HTR-8/SVneo (cell line): ENCODE measurements at regions not wholly inside any gene's neighbourhood (a gene's known extent, or its start where the extent isn't known, plus 50 kb on each side); places are given as distances from the start of the nearest gene placed in this dataset.

Experiments used
- DNase-seq: peaks from one replicate; pipeline ENCODE4 v3.0.0; 2011; ENCODE audit warnings: low spot score, mixed read lengths; ENCODE audit not compliant: insufficient read length
- FAIRE-seq: peaks from 2 replicates; lab custom pipeline; 2011; peaks lifted over from hg19 to GRCh38; lab: Jason Lieb, UNC

DNA sequence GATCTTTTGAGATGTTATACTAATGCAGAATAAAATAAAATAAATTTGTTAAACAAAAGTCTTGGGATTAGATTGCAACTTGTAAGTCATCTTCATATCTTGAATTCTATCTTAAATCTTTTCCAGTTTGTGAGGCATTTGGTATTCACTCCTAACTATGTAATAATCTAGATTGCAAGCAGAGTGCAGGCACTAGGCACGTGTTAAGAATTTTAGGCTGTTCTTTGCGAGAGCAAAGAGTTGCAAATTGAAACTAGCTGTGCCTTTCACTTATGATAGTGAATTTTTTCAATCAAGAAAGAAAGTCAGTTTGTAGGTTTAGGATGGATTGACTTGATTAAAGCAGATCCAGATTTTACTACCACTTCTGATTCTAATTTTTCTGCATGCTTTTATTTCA, 264.1 kb upstream of the SPRY2 start:
- FAIRE-seq: no peak
- DNase-seq: no peak

DNA sequence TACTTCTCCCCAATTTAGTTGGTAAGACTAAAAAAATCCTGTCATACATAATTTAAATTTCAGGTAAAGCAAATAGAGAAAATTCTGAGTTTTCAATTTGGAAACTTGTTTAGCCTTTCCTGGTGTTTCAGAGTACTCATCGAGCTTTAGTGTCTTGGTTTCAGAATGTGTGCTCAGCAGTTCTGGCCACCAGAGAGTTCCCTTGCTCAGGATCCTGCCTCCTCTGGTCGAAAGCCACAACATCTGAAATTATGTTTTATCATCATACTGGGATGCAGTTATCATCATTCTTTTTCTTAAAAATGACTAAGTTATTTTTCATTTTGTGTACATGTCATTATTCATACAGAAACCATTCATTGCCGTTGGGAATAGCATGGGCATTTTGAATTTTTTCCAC, 263.2 kb upstream of the SPRY2 start:
- DNase-seq (no peak), FAIRE-seq (no peak)

DNA sequence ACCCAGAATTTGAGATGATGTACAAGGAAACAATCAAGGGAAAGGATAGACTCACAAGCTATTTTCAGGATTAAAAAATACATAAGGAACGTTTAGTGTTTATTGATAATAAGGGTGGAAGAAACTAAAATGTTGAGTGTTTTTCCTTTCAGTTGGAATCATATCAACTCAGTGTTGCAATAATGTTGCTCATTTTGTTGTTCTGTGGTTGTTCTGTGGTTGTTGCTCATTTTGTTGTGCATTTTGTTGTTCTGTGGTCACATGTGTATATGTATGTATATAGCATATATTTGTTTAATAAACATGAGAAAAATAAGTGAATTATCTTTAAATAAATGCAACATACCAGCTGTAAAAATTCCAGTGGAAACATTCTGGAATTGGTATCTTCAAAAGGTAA, 262.4 kb upstream of the SPRY2 start:
- DNase-seq (no peak), FAIRE-seq (no peak)

DNA sequence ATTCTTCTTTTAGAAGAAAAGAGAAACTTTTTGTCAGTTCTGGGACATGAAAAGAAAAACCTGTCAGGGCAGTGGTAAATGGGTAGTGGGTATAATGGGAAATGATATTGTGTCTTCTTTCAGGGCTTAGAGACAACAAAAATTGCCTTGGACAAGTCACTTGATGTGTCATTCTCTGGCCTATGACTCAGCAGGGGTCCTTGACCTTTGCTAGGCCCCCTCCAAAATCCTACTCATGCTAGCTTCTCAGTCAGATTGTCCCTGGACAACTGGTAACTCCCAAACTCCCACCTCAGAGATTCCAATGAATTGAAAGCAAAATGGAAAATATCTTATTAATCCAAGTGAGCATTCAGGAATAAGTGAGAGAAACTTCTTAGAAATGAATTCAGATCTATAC, 258.8 kb upstream of the SPRY2 start:
- FAIRE-seq: no peak
- DNase-seq: no peak

DNA sequence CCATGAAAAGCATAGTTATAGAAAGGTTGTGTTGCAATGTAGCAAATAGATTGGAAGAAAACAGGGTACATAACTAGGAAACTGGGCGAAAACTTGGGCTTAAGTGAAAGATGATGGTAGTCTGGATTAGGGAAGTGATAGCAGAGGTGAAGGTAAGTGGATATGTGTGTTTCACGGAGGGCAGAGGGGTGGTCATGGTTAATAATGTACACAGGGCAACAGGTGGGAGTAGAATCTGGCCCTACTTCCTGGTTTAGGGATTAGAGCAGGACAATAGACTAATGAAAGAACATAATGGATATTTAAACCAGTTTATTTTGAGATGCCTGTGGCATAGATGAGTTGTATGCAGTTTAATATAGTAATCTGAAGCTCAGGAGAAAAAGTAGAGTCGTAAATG, 257.3 kb upstream of the SPRY2 start:
- no peak for DNase-seq
- FAIRE-seq: no peak

DNA sequence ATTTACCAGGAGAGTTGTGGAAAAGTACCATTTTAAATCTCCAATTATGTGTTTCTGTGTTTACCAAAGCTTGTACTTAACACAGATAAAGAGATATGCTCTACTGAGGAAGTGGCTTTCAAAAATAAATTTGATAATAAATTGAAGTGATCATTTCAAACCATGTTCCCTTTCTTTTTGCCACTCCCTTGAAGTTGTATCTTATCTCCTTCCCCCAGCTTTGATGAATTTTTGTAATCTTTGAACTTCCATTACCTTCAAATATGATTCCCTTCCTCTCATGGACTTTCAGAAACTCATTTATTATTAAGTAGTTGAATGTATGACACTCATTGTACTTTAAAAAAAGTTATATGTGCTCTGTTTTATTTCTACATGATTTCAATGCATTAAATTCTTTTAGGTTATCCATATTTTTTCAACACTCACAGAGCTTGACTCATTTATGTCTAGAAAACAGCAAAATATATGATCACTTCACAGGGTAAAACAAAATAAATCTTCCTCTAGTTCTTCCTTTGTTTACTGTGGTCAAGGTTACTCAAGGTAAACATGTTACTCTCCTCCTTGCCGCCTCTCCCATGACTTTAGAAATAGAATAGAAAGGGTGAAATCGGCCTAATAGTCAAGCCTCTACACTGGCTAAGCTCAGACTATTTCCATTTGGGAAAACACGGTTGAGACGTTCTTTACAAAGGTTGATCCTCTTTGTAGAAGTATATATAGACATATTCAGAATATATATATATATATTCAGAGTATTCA, 251.2 kb upstream of the SPRY2 start:
- FAIRE-seq: no peak
- no peak for DNase-seq

DNA sequence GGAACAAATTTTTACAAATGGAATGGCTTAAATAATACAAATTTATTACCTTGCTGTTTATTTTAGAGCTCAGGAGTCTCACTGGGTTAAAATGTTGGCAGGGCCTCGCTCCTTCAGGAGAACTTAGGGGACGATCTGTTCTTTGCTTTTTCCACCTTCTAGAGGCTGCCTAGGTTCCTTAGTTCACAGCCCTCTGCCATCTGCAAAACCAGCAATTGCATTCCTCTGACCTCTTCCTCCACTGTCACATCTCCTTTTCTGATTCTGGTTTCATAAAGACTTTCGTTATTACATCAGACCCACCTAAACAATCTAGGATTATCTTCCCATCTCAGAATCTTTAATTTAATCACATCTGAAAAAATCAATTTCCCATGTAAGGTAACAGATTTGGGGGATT, 249.6 kb upstream of the SPRY2 start:
- no peak for FAIRE-seq
- DNase-seq: no peak

DNA sequence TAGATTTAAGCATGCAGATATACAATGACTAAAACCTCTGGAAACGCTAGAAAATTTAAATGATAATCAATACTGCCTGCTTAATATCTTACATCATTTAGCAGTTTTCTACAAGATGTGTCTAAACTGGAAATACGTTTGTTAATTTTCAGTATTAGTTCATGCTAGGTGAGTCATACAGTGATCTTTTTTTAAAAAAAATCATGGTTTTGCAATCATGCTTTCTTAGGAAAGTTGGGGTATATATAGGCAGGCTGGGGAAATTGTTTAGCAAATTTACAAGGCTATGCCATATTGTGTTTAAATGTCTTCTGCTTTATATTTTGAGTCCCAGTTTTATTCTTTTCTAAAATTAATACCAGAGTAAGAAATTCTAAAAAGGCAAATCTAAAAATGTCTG, 245.4 kb upstream of the SPRY2 start:
- no peak for DNase-seq
- FAIRE-seq: no peak

DNA sequence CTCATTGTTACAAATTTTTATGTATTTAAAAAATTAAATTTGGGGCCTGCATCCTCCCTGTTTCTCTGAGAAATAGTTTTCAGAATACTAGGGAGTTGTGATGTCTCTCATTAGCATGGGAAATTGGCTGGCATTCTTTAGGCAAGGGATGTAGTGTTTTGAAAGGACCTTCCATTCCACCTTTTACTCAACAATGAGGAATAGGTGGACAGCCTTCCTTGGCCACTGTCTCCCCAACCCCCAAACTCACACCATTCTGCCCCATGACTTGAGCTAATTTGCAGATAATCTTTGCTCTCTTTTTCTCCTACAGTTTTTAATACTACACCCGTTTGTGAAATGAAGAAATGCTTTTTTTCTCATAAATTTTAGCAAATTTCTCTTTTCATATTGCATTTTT, 244.6 kb upstream of the SPRY2 start:
- FAIRE-seq (no peak), DNase-seq (no peak)

DNA sequence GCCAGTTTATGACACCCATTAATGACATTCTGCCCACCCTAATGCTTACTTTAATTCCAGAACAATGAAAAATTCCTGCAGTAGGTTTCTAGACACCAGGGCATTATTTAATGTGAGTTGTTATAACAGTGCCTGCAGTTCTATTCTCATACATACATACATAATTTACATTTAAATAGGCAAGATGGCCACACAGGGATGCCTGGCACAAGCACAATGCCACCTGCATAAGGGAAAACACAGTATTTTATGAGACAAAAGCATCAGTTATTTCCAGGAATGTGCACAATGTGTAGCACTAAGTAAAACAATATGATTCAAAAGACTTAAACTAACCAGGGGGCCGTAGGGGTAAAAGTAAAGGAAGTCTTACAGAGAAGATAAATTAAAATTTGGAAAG, 243.9 kb upstream of the SPRY2 start:
- FAIRE-seq (no peak), DNase-seq (no peak)

DNA sequence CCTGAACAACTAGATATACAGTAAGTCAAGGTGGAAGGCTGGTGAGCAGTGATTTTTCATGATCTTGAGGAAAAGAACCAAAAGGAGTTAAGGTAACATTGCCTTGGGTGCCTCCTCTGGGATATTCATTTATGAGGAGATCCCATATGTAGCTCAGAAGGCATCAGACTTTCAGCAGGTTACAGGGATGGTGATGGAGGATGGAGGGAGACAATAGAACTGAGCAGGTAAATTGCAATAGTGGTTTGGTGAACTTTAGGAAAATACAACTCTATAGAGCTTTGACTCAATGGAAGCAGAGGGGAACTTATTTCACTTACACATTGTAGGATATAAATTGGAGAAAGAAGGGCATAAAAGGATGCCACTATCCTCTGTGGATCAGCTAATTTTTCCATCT, 243.4 kb upstream of the SPRY2 start:
- no peak for FAIRE-seq
- no peak for DNase-seq

DNA sequence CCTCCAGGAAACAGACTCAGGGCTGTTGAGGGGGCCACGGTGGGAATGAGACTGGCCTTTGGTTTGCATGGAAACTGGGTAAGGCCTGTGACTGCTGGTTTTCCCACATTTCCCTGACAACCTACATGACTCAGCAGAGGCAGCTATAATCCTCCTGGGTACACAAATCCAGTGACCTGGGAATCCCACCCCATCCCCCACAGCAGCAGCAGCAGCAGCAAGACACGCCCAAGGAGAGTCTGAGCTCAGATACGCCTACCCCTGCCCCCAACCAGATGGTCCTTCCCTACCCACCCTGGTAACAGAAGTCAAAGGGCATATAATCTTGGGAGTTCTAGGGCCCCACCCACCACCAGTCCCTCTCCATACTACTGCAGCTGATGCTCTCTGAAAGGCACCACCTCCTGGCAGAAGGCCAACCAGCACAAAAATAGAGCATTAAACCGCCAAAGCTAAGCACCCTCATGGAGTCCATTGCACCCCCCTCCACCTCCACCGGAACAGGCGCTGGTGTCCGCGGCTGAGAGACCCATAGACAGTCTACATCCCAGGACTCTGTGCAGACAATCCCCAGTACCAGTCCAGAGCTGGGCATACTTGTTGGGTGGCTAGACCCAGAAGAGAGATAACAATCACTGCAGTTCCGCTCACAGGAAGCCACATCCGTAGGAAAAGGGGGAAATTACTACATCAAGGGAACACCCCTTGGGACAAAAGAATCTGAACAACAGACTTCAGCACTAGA, 237.2 kb upstream of the SPRY2 start:
- FAIRE-seq (no peak), DNase-seq (no peak)

DNA sequence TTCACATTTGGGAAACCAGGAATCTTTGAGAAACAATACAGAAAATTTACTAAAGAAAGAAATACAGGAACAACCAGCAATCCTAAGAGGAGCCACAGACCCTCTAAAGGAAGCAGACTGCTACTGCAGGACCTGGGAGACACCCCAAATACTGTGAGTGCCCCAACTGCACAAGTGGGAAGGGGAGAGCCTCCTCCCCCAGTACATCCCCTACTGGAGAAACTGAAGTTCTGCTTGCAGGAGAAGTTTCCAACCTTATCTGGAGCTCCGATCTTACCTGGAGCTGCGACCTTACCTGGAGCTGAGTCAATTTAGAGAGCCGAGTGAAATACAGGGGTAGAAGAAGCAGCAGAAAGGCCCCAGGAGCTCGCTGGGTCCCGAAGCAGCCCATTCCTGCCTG, 236.4 kb upstream of the SPRY2 start:
- DNase-seq (no peak), FAIRE-seq (no peak)

DNA sequence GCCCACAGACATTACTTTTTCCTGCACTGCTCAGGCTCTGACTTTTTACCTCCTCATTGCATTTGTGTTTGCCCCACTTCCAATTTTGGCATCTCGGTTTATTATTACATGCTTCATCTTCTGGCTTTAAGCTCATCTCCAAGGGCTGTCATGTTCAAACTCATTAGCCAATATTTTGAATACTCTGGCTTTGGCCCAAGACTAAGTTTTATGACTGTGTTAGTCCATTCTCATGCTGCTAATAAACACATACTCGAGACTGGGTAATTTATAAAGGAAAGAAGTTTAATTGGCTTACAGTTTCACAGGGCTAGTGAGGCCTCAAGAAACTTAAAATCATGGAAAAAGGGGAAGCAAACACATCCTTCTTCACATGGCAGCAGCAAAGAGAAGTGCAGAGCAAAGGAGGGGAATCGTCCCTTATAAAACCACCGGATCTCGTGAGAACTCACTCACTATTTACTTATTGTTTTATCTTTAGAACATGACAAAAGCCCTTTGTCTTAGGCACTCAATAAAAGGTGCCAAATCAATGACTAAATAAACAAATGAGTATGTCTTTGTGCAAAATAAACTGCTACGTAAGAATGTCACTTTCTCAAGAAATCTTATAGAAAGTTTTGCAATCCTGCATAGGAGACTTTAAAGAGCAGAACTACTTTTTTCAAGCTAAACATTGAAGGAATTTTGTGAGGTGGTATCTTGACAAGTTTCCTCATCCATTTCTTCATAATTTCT, 233.4 kb upstream of the SPRY2 start:
- no peak for DNase-seq
- no peak for FAIRE-seq

DNA sequence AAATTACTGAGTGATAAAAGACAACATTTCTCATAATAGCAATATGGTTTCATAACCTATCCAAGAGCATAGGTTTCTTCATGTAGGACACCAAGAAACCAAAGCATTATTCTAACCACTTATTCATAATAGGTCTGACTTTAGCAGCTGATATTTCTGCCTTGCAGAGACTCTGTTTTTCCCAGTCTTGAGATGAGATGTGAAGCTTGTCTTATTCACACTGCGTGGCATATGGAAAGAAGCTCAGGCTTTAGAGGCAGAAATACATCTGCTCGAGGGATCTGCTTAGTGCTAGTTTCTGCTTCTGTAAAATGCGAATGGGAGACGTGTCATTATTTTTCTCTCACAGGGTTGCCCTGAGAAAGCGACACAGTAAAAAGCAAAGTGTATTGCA, 232.0 kb upstream of the SPRY2 start:
- DNase-seq (no peak), FAIRE-seq (no peak)

DNA sequence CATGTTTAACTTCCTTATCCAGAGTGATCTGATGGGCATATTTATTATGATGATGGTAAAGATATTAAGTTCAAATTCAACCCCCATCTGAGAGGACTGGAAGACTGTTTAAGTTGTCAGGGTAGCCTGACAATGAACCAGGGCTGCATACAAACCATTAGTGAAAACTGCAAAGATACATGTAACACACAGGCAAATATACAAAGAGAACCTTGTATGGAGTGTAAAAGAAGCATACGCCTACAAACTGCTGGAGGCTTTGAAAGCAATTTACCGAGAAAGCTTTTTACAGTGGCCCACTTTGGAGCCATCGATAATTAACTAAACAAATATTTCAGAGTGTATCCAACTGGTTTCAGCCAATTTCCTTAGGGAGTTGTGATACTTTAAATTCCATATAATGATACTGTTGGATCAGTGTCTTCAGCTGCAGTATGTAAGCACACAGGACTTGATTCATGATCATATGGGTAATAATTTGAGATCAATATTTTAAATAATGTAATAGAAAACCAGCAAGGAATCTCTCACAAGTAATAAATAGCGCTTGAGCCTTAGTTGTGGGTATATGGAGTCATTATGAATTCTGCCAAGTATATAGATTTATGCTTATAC, 231.5 kb upstream of the SPRY2 start:
- FAIRE-seq (no peak), DNase-seq (no peak)

DNA sequence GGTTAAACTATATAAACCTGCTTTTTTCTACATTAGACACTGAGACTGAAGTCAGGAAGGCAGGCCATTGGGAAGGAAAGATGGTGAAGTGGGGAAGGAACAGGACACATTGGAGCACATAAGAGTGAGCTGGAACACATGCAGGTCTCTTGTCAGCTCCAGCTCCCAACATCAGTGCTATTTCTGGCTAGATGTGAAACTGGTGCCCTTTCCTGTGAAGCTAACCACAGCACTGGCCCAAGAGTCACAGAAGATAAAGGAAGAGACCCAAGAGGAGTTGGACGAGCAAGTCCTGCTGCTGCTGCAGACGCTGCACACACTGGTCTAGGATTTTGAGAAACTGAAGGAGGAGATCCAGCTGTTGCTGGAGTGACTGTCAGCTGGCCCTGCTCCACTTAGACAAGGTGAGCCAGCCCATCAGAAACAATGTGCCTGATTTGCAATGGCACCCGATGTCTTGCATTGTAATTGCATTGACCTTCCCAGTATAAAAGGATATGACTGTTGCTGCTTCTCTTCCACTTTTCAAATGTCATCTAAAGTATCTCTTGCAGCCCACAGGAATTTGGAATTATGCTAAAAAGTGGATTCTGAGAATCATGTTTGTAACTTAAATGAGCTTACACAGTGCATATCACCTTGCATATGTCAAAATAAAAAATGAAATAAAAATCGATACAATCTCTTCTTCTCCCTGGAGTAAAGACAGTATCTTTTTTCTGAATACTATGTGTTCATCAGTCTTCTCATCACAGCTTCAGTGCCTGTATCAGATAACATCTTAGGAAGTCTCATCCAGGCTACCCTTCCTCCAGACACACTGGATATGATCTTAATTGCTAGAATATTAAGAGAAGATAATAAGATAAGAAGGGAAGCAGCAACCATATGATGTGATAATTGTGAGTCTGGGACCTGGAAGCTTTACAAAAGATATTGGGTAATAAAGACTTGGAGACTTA, 230.7 kb upstream of the SPRY2 start:
- DNase-seq: no peak
- FAIRE-seq: no peak

DNA sequence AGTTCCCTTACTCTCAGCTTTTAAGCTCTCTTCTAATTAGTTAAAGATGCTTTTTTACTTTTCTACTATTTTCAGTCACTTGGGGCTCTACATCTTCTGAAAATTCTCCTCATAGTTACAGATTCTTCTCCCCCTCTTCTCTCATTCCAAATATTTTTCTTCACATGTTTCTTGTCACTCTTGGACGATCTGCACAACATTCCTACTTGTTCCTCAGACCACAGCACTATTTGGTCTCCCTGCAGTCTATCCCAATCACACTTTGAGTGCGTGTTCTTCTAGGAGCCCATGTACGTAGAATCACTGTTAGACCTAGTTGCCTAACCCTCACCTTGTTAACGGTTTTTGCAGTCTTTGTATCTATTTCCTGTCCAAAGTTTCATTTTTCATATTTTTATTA, 222.5 kb upstream of the SPRY2 start:
- FAIRE-seq: no peak

DNA sequence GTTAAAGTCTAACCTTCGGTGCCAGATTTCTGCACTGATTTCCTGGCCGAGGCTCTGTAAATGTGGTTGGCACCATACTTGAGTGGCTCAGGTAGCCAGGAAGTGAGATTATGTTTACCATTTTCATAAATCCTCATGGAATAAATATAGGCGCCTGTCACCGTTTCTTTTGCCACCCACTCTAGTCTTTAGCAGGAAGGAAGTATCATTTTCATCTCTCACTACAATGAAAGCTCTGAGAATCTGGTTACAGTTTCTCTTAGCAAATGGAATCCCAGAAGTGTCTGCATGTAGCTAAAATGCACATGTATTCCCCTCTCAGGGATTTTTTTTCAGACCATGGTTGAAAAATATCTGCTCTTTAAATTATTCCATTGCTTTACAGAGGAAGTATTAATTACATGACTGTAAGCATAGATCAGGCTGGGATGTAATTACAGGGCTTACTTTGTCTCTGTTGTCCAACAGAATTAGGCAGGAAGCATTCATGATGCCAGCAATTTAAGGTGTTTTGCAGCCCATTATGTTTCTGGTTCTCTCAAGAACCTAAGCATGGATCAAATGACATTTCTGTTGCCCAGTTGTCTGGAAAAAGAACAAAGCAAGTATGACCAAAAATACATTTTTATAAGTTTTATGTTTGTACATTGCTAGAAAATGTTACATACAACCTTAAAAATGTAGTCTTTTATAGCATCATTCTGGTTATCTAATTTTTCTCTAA, 221.7 kb upstream of the SPRY2 start:
- FAIRE-seq (no peak), DNase-seq (no peak)

More for the DNA sequence above, 222.5 kb upstream of the SPRY2 start:
- no peak for DNase-seq
